ENCODE measurements at regions not wholly inside any gene's neighbourhood (a gene's known extent, or its start where the extent isn't known, plus 50 kb on each side); places are given as distances from the start of the nearest gene placed in this dataset.

DNA sequence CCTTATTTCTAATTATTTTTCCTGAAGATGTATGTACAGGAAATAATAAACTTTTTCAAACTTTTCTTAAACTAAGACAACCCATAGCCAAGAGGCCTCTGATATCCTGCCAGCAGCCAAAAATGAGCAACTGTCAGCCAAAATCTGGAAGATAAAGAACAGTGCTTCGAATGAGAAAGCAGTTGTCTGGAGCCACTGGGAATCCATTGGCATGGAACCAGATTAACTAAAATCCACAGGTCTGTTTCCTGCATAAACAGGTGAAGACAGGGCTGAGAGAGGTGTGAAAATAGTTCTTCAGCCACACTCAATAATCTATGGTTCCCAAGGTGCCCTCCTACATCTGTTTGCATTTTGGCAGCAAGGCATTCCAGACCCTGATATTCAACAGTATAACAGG lies 1076.7 kb upstream of the PIK3C3 start:
- H3K36me3 Mint-ChIP-seq, result no peaks in the 10 kb centered on the region
- Histone ChIP-seq H3K4me2 (no peak overlapping the region), H3K4me1 (no peaks in the 10 kb centered on the region), H3F3A (ENCODE audit: low read depth) (no peaks in the 10 kb centered on the region), H4K20me1 (ENCODE audit: low read depth) (no peaks in the 10 kb centered on the region), H2AFZ (replicated peaks) (no peak overlapping the region), H3K27me3 (peaks cover 5% of the 10 kb centered on the region), H3K9me3 (ENCODE audit: low read depth) (no peaks in the 10 kb centered on the region), H3K4me3 (no peak overlapping the region), H3K36me3 (no peaks in the 10 kb centered on the region), H3K27ac (no peak overlapping the region), H3K79me2 (ENCODE audit: low read depth) (no peaks in the 10 kb centered on the region), H3K9ac (no peak overlapping the region)
- H3K27me3 Mint-ChIP-seq (ENCODE audit: insufficient read depth, low read depth), result no peaks in the 10 kb centered on the region
- no peak overlapping the region for H3K4me3 Mint-ChIP-seq
- no peak for TF ChIP-seq EZH2phosphoT487 (IDR thresholded peaks at IDR 0.05)
- TF ChIP-seq, protein P1, sequence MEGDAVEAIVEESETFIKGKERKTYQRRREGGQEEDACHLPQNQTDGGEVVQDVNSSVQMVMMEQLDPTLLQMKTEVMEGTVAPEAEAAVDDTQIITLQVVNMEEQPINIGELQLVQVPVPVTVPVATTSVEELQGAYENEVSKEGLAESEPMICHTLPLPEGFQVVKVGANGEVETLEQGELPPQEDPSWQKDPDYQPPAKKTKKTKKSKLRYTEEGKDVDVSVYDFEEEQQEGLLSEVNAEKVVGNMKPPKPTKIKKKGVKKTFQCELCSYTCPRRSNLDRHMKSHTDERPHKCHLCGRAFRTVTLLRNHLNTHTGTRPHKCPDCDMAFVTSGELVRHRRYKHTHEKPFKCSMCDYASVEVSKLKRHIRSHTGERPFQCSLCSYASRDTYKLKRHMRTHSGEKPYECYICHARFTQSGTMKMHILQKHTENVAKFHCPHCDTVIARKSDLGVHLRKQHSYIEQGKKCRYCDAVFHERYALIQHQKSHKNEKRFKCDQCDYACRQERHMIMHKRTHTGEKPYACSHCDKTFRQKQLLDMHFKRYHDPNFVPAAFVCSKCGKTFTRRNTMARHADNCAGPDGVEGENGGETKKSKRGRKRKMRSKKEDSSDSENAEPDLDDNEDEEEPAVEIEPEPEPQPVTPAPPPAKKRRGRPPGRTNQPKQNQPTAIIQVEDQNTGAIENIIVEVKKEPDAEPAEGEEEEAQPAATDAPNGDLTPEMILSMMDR (IDR thresholded peaks at IDR 0.05), result no peak
- no peak for TF ChIP-seq EZH2 (IDR thresholded peaks at IDR 0.05)
- no peaks in the 10 kb centered on the region for H3K9me3 Mint-ChIP-seq
- H3K27ac Mint-ChIP-seq, result no peak overlapping the region
- no peaks in the 10 kb centered on the region for H3K4me1 Mint-ChIP-seq
- DNase-seq (ENCODE audit: low spot score), result no peak

DNA sequence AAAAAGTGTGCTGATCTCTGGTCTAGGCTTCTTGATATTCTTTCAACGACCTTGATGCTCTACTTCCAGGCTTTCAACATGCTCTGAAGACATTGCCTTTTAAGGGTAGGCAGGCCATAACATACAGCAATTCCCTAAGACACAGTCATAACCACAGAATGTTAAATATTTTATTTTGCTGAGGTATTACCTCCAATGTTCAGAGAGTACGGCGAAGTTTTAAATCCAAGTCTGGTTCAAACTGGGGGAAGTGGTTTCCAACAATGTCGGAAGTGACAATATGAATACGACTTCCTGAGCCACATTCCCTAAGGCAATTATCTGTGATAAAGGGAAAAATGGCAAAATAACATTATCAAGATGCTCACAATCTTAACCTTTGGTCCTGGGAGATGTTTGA lies 1077.9 kb upstream of the PIK3C3 start:
- no peak overlapping the region for H3K27ac Mint-ChIP-seq
- Histone ChIP-seq H3K4me1 (no peaks in the 10 kb centered on the region), H3K4me3 (no peak overlapping the region), H3K9ac (no peak overlapping the region), H3K4me2 (no peak overlapping the region), H2AFZ (replicated peaks) (no peak overlapping the region), H3K27me3 (peaks cover 5% of the 10 kb centered on the region), H3K9me3 (ENCODE audit: low read depth) (no peaks in the 10 kb centered on the region), H3F3A (ENCODE audit: low read depth) (peaks cover 4% of the 10 kb centered on the region), H3K27ac (no peak overlapping the region), H3K36me3 (no peaks in the 10 kb centered on the region), H3K79me2 (ENCODE audit: low read depth) (no peaks in the 10 kb centered on the region), H4K20me1 (ENCODE audit: low read depth) (no peaks in the 10 kb centered on the region)
- TF ChIP-seq, protein P1 (IDR thresholded peaks at IDR 0.05), result no peak
- no peak for TF ChIP-seq EZH2phosphoT487 (IDR thresholded peaks at IDR 0.05)
- no peak for DNase-seq (ENCODE audit: low spot score)
- H3K4me1 Mint-ChIP-seq, result no peaks in the 10 kb centered on the region
- no peaks in the 10 kb centered on the region for H3K27me3 Mint-ChIP-seq (ENCODE audit: insufficient read depth, low read depth)
- H3K4me3 Mint-ChIP-seq, result no peak overlapping the region
- no peaks in the 10 kb centered on the region for H3K9me3 Mint-ChIP-seq
- no peaks in the 10 kb centered on the region for H3K36me3 Mint-ChIP-seq

DNA sequence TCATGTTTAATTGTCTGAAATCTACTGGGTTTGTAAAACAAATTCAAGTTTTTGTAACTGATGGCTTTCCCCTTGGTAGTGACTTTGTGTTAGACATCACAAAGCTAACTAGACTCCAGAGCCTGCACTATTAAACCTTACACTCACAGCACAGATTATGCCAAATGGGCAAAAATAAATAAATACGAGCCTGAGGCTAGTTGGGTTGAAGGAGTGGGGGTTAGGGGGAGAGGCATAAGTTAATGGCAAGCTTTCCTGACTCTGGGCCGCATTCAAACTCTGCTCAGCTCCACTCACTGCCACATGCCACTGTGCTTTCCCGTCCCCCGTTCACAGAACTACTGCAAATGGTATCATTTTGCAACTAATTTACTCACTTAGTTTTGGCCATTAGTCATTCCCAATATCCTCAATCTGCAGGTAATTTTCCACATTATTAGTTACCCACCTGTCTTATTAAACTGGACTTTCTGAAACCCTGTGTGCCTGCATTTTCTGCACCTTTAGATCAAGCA lies 1079.9 kb upstream of the PIK3C3 start:
- Mint-ChIP-seq H3K9me3 (no peaks in the 10 kb centered on the region), H3K4me1 (no peaks in the 10 kb centered on the region), H3K4me3 (no peak overlapping the region), H3K36me3 (no peaks in the 10 kb centered on the region), H3K27me3 (ENCODE audit: insufficient read depth, low read depth) (no peaks in the 10 kb centered on the region), H3K27ac (no peak overlapping the region)
- H3K79me2 ChIP-seq (ENCODE audit: low read depth), result no peaks in the 10 kb centered on the region
- H2AFZ ChIP-seq (replicated peaks), result no peak overlapping the region
- H3K27ac ChIP-seq, result no peak overlapping the region
- H3K9me3 ChIP-seq (ENCODE audit: low read depth), result no peaks in the 10 kb centered on the region
- no peak for TF ChIP-seq EZH2phosphoT487 (IDR thresholded peaks at IDR 0.05)
- TF ChIP-seq EZH2 (IDR thresholded peaks at IDR 0.05), result no peak
- TF ChIP-seq, protein P1 (IDR thresholded peaks at IDR 0.05), result no peak
- peaks cover 5% of the 10 kb centered on the region for H3F3A ChIP-seq (ENCODE audit: low read depth)
- H3K36me3 ChIP-seq, result no peaks in the 10 kb centered on the region
- DNase-seq (ENCODE audit: low spot score), result no peak
- peaks cover 5% of the 10 kb centered on the region for H3K27me3 ChIP-seq
- no peak overlapping the region for H3K4me2 ChIP-seq
- H3K4me3 ChIP-seq, result no peak overlapping the region
- no peak overlapping the region for H3K9ac ChIP-seq
- H3K4me1 ChIP-seq, result no peaks in the 10 kb centered on the region
- no peaks in the 10 kb centered on the region for H4K20me1 ChIP-seq (ENCODE audit: low read depth)
